Ishikawa (cell line): ENCODE measurements at regions not wholly inside any gene's neighbourhood (a gene's known extent, or its start where the extent isn't known, plus 50 kb on each side); places are given as distances from the start of the nearest gene placed in this dataset.

ENCODE experiments used
- CEBPB ChIP-seq: IDR thresholded peaks from 2 replicates; pipeline ENCODE4 v1.6.1; 2012
- CREB1 ChIP-seq: IDR thresholded peaks from 2 replicates; pipeline ENCODE4 v1.6.1; 2012; ENCODE audit warnings: low read depth
- EGR1 ChIP-seq: IDR thresholded peaks from 2 replicates; pipeline ENCODE4 v1.6.1; 2012
- EP300 ChIP-seq: IDR thresholded peaks from 2 replicates; pipeline ENCODE4 v1.6.1; 2012; ENCODE audit warnings: borderline replicate concordance
- FOXM1 ChIP-seq: IDR thresholded peaks from 2 replicates; pipeline ENCODE4 v1.6.1; 2012; ENCODE audit warnings: low read depth, borderline replicate concordance
- MAX ChIP-seq: IDR thresholded peaks from 2 replicates; pipeline ENCODE4 v1.6.1; 2012
- NFIC ChIP-seq: IDR thresholded peaks from 2 replicates; pipeline ENCODE4 v1.6.1; 2012
- RAD21 ChIP-seq: IDR thresholded peaks from 2 replicates; pipeline ENCODE4 v1.6.1; 2012; ENCODE audit warnings: low read depth
- REST ChIP-seq: IDR thresholded peaks from 2 replicates; pipeline ENCODE4 v1.6.1; 2012; ENCODE audit warnings: low read depth, mild to moderate bottlenecking
- TAF1 ChIP-seq: IDR thresholded peaks from 2 replicates; pipeline ENCODE4 v1.6.1; 2012; ENCODE audit warnings: low read depth, mild to moderate bottlenecking
- TCF12 ChIP-seq: IDR thresholded peaks from 2 replicates; pipeline ENCODE4 v1.6.1; 2012; ENCODE audit warnings: low read depth
- TEAD4 ChIP-seq: IDR thresholded peaks from 2 replicates; pipeline ENCODE4 v1.6.1; 2012
- YY1 ChIP-seq: IDR thresholded peaks from 2 replicates; pipeline ENCODE4 v1.6.1; 2012; ENCODE audit warnings: low read depth
- ZBTB7A ChIP-seq: IDR thresholded peaks from 2 replicates; pipeline ENCODE4 v1.6.1; 2012; ENCODE audit warnings: low read depth
- TF ChIP-seq, protein P1 (sequence below): IDR thresholded peaks from 2 replicates; pipeline ENCODE4 v1.6.1; 2012

DNA sequence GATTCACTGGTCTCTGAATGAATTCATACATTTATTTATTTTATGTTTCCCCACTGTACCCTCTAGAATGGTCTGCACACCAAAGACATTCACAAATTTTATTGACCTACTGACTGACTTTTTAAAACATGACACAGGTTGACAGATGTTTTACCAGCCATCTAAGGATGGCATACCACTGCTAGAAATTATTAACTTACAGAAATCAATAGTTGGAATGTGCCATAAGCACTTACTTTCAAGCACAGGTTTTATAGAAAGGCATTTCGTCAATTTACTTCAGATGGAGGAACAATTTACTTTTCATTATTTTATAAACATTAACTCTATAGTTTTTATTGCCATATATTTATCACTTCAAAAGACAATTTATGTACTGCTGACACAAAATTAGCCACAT is 448.7 kb upstream of the FBXO33 start:
- TF ChIP-seq NFIC (no peak), MAX (no peak), EP300 (no peak), FOXM1 (no peak), EGR1 (no peak), TEAD4 (no peak)

- TF ChIP-seq FOXM1 = no peak
- no peak for TF ChIP-seq REST
- TF ChIP-seq MAX = no peak
Measured at GRCh38 chr14:39880106-39880695, 448.0 kb upstream of the FBXO33 start.

DNA sequence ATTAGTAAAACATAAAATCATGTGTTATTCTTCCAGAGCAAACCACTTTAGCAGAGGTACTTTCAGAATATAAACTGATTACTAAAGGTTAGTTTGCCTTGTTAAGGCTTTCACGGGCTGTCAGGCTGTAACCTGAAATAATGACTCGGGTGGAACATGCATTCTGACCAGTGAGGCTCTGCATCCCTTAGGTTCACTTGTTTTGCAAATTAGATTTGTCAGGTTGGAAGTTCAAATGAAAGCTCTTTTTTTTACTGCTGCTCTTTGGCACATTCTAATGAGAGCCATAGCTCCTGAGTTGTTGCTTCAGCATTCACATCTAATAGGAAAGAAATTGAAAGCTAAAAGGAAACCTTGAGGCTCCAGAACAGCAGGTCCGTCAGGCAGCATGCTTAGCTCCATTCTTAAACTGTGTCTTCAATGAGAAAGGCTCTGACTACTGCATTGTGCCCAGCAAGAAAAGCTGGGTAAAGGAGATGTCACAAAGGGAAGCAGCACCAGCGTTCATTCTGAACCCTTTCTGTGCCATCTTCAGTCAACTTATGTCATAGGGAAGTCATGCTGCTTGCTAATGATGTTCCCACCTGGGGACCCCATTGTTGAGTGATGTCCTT is 445.5 kb upstream of the FBXO33 start:
- TF ChIP-seq CEBPB (no peak), NFIC (no peak), EP300 (no peak), MAX (no peak), EGR1 (no peak), ZBTB7A (no peak)
- TF ChIP-seq, protein P1, sequence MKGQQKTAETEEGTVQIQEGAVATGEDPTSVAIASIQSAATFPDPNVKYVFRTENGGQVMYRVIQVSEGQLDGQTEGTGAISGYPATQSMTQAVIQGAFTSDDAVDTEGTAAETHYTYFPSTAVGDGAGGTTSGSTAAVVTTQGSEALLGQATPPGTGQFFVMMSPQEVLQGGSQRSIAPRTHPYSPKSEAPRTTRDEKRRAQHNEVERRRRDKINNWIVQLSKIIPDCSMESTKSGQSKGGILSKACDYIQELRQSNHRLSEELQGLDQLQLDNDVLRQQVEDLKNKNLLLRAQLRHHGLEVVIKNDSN = no peak

- TF ChIP-seq TCF12 (no peak), EP300 (no peak), CREB1 (no peak), YY1 (no peak), FOXM1 (no peak), NFIC (no peak), REST (no peak), EGR1 (no peak)
- TF ChIP-seq, protein P1 = no peak
Measured at GRCh38 chr14:39876916-39877315, 444.7 kb upstream of the FBXO33 start.

- TF ChIP-seq RAD21 = no peak
- no peak for TF ChIP-seq NFIC
- TF ChIP-seq REST = no peak
- TF ChIP-seq TEAD4 = no peak
- TF ChIP-seq, protein P1 = no peak
- no peak for TF ChIP-seq CEBPB
- no peak for TF ChIP-seq EGR1
- TF ChIP-seq CREB1 = no peak
- TF ChIP-seq TAF1 = no peak
- TF ChIP-seq MAX = no peak
- TF ChIP-seq EP300 = no peak
- TF ChIP-seq YY1 = no peak
- TF ChIP-seq TCF12 = no peak
- TF ChIP-seq ZBTB7A = no peak
- no peak for TF ChIP-seq FOXM1
Measured at GRCh38 chr14:39875028-39875427, 442.8 kb upstream of the FBXO33 start.
